DOHH2 (cell line): ENCODE measurements at regions not wholly inside any gene's neighbourhood (a gene's known extent, or its start where the extent isn't known, plus 50 kb on each side); places are given as distances from the start of the nearest gene placed in this dataset.

Experiments
- H3F3A ChIP-seq: fragments of 200-600 bp; sonication (generic), shearing (Covaris generic); 2 replicates; pipeline ENCODE4 v1.6.0; 2016; ENCODE audit warnings: antibody characterized with exemption, mild to moderate bottlenecking; ENCODE audit not compliant: control insufficient read depth, insufficient read depth
- H3K27ac ChIP-seq: fragments of 200-600 bp; sonication (generic); 2 replicates; pipeline ENCODE4 v1.5.1; 2014; ENCODE audit warnings: low read depth, mild to moderate bottlenecking, low read length, moderate library complexity
- H3K27me3 ChIP-seq: fragments of 200-600 bp; sonication (generic); 2 replicates; pipeline ENCODE4 v1.6.1; 2014; ENCODE audit warnings: mild to moderate bottlenecking, low read length, mixed read lengths; ENCODE audit not compliant: control insufficient read depth
- H3K36me3 ChIP-seq: fragments of 200-600 bp; sonication (generic); 2 replicates; pipeline ENCODE4 v1.6.1; 2014; ENCODE audit warnings: mild to moderate bottlenecking, low read length, moderate library complexity, mixed read lengths; ENCODE audit not compliant: control insufficient read depth
- H3K4me1 ChIP-seq: fragments of 200-600 bp; sonication (generic); 2 replicates; pipeline ENCODE4 v1.6.1; 2014; ENCODE audit warnings: mild to moderate bottlenecking, low read length, mixed read lengths; ENCODE audit not compliant: control insufficient read depth
- H3K4me2 ChIP-seq: fragments of 200-600 bp; sonication (generic); 2 replicates; pipeline ENCODE4 v1.6.0; 2014; ENCODE audit warnings: mild to moderate bottlenecking, low read length, moderate library complexity
- H3K4me3 ChIP-seq: fragments of 200-600 bp; sonication (generic); 2 replicates; pipeline ENCODE4 v1.5.1; 2014; ENCODE audit warnings: mild to moderate bottlenecking, low read length, mixed read lengths
- H3K79me2 ChIP-seq: fragments of 200-600 bp; sonication (generic); 2 replicates; pipeline ENCODE4 v1.6.1; 2014; ENCODE audit warnings: mild to moderate bottlenecking, low read length, mixed read lengths; ENCODE audit not compliant: control insufficient read depth
- H3K9me2 ChIP-seq: fragments of 200-600 bp; sonication (generic); replicated peaks from 2 replicates; pipeline ENCODE4 v1.6.1; 2014; ENCODE audit warnings: mild to moderate bottlenecking, low read length, mixed read lengths; ENCODE audit not compliant: control insufficient read depth
- H3K9me3 ChIP-seq: fragments of 200-600 bp; sonication (generic); 2 replicates; pipeline ENCODE4 v1.6.1; 2014; ENCODE audit warnings: antibody characterized with exemption, low read length, mixed read lengths; ENCODE audit not compliant: control insufficient read depth, insufficient read depth
- H4K20me1 ChIP-seq: fragments of 200-600 bp; sonication (generic); 2 replicates; pipeline ENCODE4 v1.6.0; 2014; ENCODE audit warnings: low read depth, mild to moderate bottlenecking, antibody characterized with exemption, low read length, moderate library complexity; ENCODE audit not compliant: control insufficient read depth, insufficient read depth
- EZH2phosphoT487 ChIP-seq: fragments of 200-600 bp; sonication (generic); IDR thresholded peaks from 2 replicates; pipeline ENCODE4 v1.6.1; 2017; ENCODE audit warnings: borderline replicate concordance, mild to moderate bottlenecking, antibody characterized with exemption, low read length, moderate library complexity, mixed read lengths
- TF ChIP-seq, protein P1 (sequence below): fragments of 200-600 bp; sonication (generic); IDR thresholded peaks from one replicate; pipeline ENCODE4 v1.5.1; 2014; ENCODE audit warnings: antibody characterized with exemption, mild to moderate bottlenecking, low read depth, low read length; ENCODE audit not compliant: poor library complexity, severe bottlenecking

- no peak overlapping the region for H3K27ac ChIP-seq
- no peaks in the 10 kb centered on the region for H3K4me1 ChIP-seq
- no peaks in the 10 kb centered on the region for H3K79me2 ChIP-seq
- H4K20me1 ChIP-seq = no peaks in the 10 kb centered on the region
- H3K9me3 ChIP-seq = no peaks in the 10 kb centered on the region
- H3K27me3 ChIP-seq = no peaks in the 10 kb centered on the region
- H3F3A ChIP-seq = no peaks in the 10 kb centered on the region
- TF ChIP-seq, protein P1, sequence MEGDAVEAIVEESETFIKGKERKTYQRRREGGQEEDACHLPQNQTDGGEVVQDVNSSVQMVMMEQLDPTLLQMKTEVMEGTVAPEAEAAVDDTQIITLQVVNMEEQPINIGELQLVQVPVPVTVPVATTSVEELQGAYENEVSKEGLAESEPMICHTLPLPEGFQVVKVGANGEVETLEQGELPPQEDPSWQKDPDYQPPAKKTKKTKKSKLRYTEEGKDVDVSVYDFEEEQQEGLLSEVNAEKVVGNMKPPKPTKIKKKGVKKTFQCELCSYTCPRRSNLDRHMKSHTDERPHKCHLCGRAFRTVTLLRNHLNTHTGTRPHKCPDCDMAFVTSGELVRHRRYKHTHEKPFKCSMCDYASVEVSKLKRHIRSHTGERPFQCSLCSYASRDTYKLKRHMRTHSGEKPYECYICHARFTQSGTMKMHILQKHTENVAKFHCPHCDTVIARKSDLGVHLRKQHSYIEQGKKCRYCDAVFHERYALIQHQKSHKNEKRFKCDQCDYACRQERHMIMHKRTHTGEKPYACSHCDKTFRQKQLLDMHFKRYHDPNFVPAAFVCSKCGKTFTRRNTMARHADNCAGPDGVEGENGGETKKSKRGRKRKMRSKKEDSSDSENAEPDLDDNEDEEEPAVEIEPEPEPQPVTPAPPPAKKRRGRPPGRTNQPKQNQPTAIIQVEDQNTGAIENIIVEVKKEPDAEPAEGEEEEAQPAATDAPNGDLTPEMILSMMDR = no peak
- H3K36me3 ChIP-seq = no peaks in the 10 kb centered on the region
- H3K4me3 ChIP-seq = no peak overlapping the region
- H3K4me2 ChIP-seq = no peak overlapping the region
- H3K9me2 ChIP-seq = no peaks in the 10 kb centered on the region
Observed at GRCh38 chr2:239855863-239856587, 169.1 kb downstream of the NDUFA10 start.

DNA sequence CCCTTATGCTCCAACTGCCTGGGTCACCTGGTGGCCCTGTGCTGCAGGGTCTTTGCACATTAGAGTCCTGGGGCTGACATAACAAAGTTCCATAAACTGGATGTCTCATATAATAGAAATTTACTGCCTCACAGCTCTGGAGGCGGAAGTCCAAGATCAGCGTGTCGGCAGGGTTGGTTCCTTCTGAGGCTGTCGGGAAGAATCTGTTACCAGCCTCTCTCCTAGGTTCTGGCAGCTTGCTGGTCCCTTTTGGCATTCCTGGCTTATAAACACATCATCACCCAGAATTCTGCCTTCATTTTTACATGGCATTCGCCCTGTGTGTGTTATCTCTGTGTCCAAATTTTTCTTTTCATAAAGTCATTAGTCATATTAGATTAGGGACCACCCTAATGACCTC, 170.5 kb downstream of the NDUFA10 start:
- Histone ChIP-seq H3K4me2 (no peak overlapping the region), H3K27ac (no peak overlapping the region), H3K4me1 (no peaks in the 10 kb centered on the region), H3K9me3 (no peaks in the 10 kb centered on the region), H3K27me3 (no peaks in the 10 kb centered on the region), H3K4me3 (no peak overlapping the region), H3K36me3 (no peaks in the 10 kb centered on the region), H3K79me2 (no peaks in the 10 kb centered on the region), H3K9me2 (no peaks in the 10 kb centered on the region), H3F3A (no peaks in the 10 kb centered on the region), H4K20me1 (no peaks in the 10 kb centered on the region)
- TF ChIP-seq, protein P1 = no peak
- no peak for TF ChIP-seq EZH2phosphoT487

DNA sequence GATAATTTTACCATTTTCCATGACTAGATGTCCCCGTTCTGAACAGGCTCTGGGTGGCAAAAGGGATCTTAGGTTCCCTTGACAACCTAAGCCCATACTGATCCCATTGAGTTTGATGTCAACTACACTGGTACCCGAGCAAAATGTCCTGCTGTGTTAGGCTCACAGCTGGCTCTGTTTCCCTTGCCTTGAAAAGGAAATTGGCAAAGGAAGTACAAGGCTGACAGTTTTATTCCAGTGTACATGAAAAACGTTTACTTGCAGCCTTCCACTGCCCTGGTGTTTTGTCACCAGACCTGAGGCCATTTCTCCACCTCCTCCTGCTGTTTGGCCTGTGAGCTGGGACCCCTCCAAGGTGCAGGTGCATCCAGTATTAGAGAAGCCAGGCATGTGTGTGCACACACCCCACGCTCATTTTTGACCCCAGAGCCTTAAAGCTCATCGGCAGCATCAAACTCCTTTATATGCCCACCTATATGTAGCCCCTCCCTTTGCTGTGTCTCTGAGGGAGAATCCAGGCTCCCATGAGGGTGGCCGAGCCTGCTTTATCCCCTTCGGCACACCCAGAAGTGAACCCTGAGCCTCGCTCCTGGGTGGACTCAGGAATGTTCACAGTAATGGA, 171.3 kb downstream of the NDUFA10 start:
- Histone ChIP-seq H4K20me1 (no peaks in the 10 kb centered on the region), H3K4me1 (no peaks in the 10 kb centered on the region), H3K9me2 (no peaks in the 10 kb centered on the region), H3K9me3 (no peaks in the 10 kb centered on the region), H3K27me3 (no peaks in the 10 kb centered on the region), H3K4me3 (no peak overlapping the region), H3F3A (no peaks in the 10 kb centered on the region), H3K36me3 (no peaks in the 10 kb centered on the region), H3K27ac (no peak overlapping the region), H3K79me2 (no peaks in the 10 kb centered on the region), H3K4me2 (no peak overlapping the region)
- TF ChIP-seq EZH2phosphoT487 = no peak
- TF ChIP-seq, protein P1 = no peak
